Smooth muscle cell (in vitro differentiated cells): ENCODE measurements at regions not wholly inside any gene's neighbourhood (a gene's known extent, or its start where the extent isn't known, plus 50 kb on each side); places are given as distances from the start of the nearest gene placed in this dataset.

ENCODE experiments used
- DNase-seq: peaks from one replicate; lab custom pipeline; 2025; ENCODE audit not compliant: unreplicated experiment; lab: John Stamatoyannopoulos, UW
- H2AFZ ChIP-seq: fragments of 200-600 bp; sonication (generic); 2 replicates; pipeline ENCODE4 v1.6.0; 2016; ENCODE audit warnings: antibody characterized with exemption, low read depth, mild to moderate bottlenecking
- H3F3A ChIP-seq: fragments of 200-600 bp; sonication (generic); 2 replicates; pipeline ENCODE4 v1.6.0; 2017; ENCODE audit warnings: antibody characterized with exemption, low read depth
- H3K27ac ChIP-seq: fragments of 200-600 bp; sonication (generic); 2 replicates; pipeline ENCODE4 v1.5.1; 2016; ENCODE audit warnings: low read depth, mild to moderate bottlenecking
- H3K27me3 ChIP-seq: fragments of 200-600 bp; sonication (generic); 2 replicates; pipeline ENCODE4 v1.6.1; 2016; ENCODE audit warnings: low read depth, mild to moderate bottlenecking
- H3K36me3 ChIP-seq: fragments of 200-600 bp; sonication (generic); 2 replicates; pipeline ENCODE4 v1.5.1; 2016; ENCODE audit warnings: low read depth
- H3K4me1 ChIP-seq: fragments of 200-600 bp; sonication (generic); 2 replicates; pipeline ENCODE4 v1.5.1; 2016; ENCODE audit warnings: low read depth
- H3K4me2 ChIP-seq: fragments of 200-600 bp; sonication (generic); 2 replicates; pipeline ENCODE4 v1.6.0; 2016; ENCODE audit warnings: mild to moderate bottlenecking
- H3K4me3 ChIP-seq: fragments of 200-600 bp; sonication (generic); 2 replicates; pipeline ENCODE4 v1.5.1; 2016; ENCODE audit warnings: mild to moderate bottlenecking
- H3K79me2 ChIP-seq: fragments of 200-600 bp; sonication (generic); 2 replicates; pipeline ENCODE4 v1.6.0; 2016; ENCODE audit warnings: low read depth, mild to moderate bottlenecking
- H3K9ac ChIP-seq: fragments of 200-600 bp; sonication (generic); 2 replicates; pipeline ENCODE4 v1.6.0; 2016; ENCODE audit warnings: low read depth
- H3K9me3 ChIP-seq: fragments of 200-600 bp; sonication (generic); replicated peaks from 2 replicates; pipeline ENCODE4 v1.5.1; 2016; ENCODE audit warnings: low read depth
- H4K20me1 ChIP-seq: fragments of 200-600 bp; sonication (generic); 2 replicates; pipeline ENCODE4 v1.6.0; 2016; ENCODE audit warnings: low read depth
- CTCF ChIP-seq: fragments of 200-600 bp; sonication (generic); IDR thresholded peaks from 2 replicates; pipeline ENCODE4 v1.5.1; 2017; ENCODE audit warnings: borderline replicate concordance, mild to moderate bottlenecking, antibody characterized with exemption; ENCODE audit not compliant: insufficient read depth, poor library complexity, severe bottlenecking
- WGBS: methylation state at CpG from one replicate; pipeline ENCODE4 v1.1.7; 2016; ENCODE audit warnings: low lambda C conversion rate; 5-methylcytosine and 5-hydroxymethylcytosine counted together

- no peak overlapping the region for H3K4me2 ChIP-seq
- WGBS, result 78% methylated on average over 3 of the region's 3 CpGs
- no peaks in the 10 kb centered on the region for H3K79me2 ChIP-seq
- H3K27ac ChIP-seq, result no peak overlapping the region
- no peak overlapping the region for H2AFZ ChIP-seq
- no peaks in the 10 kb centered on the region for H3K36me3 ChIP-seq
- H3K4me1 ChIP-seq, result peaks cover 16% of the 10 kb centered on the region
- H3K9ac ChIP-seq, result no peak overlapping the region
- H3F3A ChIP-seq, result peaks cover 18% of the 10 kb centered on the region
- H3K4me3 ChIP-seq, result no peak overlapping the region
- H4K20me1 ChIP-seq, result no peaks in the 10 kb centered on the region
- no peaks in the 10 kb centered on the region for H3K9me3 ChIP-seq
- no peak for TF ChIP-seq CTCF
- no peaks in the 10 kb centered on the region for H3K27me3 ChIP-seq
- no peak for DNase-seq
These were observed 51.9 kb upstream of the RMDN2 start for GRCh38 chr2:37873229-37873628.

GRCh38 chr2:37873749-37874330 is 51.2 kb upstream of the RMDN2 start:
- no peaks in the 10 kb centered on the region for H3K9me3 ChIP-seq
- WGBS, result 79% methylated on average over 7 of the region's 7 CpGs
- peaks cover 16% of the 10 kb centered on the region for H3K4me1 ChIP-seq
- H4K20me1 ChIP-seq, result no peaks in the 10 kb centered on the region
- H3K4me2 ChIP-seq, result no peak overlapping the region
- H3K27me3 ChIP-seq, result no peaks in the 10 kb centered on the region
- no peak overlapping the region for H2AFZ ChIP-seq
- H3K79me2 ChIP-seq, result no peaks in the 10 kb centered on the region
- DNase-seq, result no peak
- H3K27ac ChIP-seq, result no peak overlapping the region
- H3F3A ChIP-seq, result peaks cover 18% of the 10 kb centered on the region
- no peaks in the 10 kb centered on the region for H3K36me3 ChIP-seq
- H3K9ac ChIP-seq, result no peak overlapping the region
- no peak for TF ChIP-seq CTCF
- H3K4me3 ChIP-seq, result no peak overlapping the region

- H2AFZ ChIP-seq, result no peak overlapping the region
- TF ChIP-seq CTCF, result no peak
- no peaks in the 10 kb centered on the region for H3K27me3 ChIP-seq
- peaks cover 18% of the 10 kb centered on the region for H3F3A ChIP-seq
- no peak for DNase-seq
- H3K4me1 ChIP-seq, result peaks cover 16% of the 10 kb centered on the region
- no peaks in the 10 kb centered on the region for H4K20me1 ChIP-seq
- H3K36me3 ChIP-seq, result no peaks in the 10 kb centered on the region
- no peak overlapping the region for H3K4me3 ChIP-seq
- no peaks in the 10 kb centered on the region for H3K79me2 ChIP-seq
- no peak overlapping the region for H3K27ac ChIP-seq
- no peak overlapping the region for H3K4me2 ChIP-seq
- 96% methylated on average over 7 of the region's 7 CpGs for WGBS
- no peaks in the 10 kb centered on the region for H3K9me3 ChIP-seq
- no peak overlapping the region for H3K9ac ChIP-seq
These were observed 50.6 kb upstream of the RMDN2 start for GRCh38 chr2:37874470-37874869.
